ENCODE measurements at regions not wholly inside any gene's neighbourhood (a gene's known extent, or its start where the extent isn't known, plus 50 kb on each side); places are given as distances from the start of the nearest gene placed in this dataset.

DNA sequence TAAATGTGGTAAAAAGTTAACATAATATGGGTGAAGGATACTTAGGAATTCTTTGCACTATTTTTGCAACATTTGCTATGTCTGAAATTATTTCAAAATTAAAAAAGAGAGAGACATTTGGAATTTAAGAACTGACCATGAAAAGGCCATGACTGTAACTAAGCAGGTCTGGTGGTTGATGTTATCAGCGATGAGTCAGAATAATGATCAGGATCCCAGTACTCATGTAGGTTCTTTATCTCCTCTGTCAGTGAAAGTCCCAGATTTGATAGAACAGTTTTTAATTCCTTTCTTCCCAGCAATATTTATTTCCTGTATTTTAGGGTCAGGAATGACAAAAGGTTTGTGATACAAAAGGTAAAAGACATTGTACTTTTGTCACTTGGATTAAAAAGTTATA lies 242.4 kb upstream of the ZNF521 start:
- no peak overlapping the region for H3K4me2 ChIP-seq (ENCODE audit: low read length)
- no peaks in the 10 kb centered on the region for H3K27me3 ChIP-seq (ENCODE audit: control insufficient read depth, insufficient read depth, low read length)
- H3K4me1 ChIP-seq (ENCODE audit: control insufficient read depth, insufficient read depth, low read length), result no peaks in the 10 kb centered on the region
- no peaks in the 10 kb centered on the region for H3K36me3 ChIP-seq (ENCODE audit: insufficient read depth, low read length)
- no peaks in the 10 kb centered on the region for H3K9me3 ChIP-seq (replicated peaks; ENCODE audit: low read length)
- H3K9ac ChIP-seq (ENCODE audit: low read depth, low read length), result no peak overlapping the region
- H3K4me3 ChIP-seq (ENCODE audit: low read length), result no peak overlapping the region

DNA sequence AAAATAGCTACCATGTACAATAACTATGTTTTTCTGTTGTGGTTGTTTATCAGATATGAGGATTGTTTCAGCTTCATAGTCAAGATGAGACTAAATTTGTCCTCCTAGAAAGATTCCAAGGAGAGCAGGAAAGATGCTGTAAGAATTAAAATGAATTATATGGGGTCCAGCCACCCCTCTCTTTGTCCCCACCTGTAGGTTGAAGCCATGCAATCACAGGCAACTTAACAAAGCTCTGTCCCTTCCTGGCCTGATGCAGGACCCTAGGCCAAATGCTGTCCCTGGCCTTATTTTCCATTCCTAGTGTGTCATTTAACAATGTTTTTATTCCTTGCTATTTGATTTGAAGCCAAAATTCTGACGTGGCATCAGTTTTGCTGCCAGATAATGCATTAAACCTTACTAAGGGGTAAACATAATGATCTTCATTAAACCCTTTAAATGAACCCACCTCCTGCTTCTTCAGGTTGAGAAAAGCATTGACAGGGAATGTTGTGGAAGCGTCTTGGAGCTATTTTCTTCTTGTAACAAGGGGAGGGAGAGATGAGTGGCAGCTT lies 240.9 kb upstream of the ZNF521 start:
- Histone ChIP-seq H3K9me3 (replicated peaks; ENCODE audit: low read length) (no peaks in the 10 kb centered on the region), H3K27me3 (ENCODE audit: control insufficient read depth, insufficient read depth, low read length) (no peaks in the 10 kb centered on the region), H3K4me3 (ENCODE audit: low read length) (no peak overlapping the region), H3K4me1 (ENCODE audit: control insufficient read depth, insufficient read depth, low read length) (no peaks in the 10 kb centered on the region), H3K36me3 (ENCODE audit: insufficient read depth, low read length) (no peaks in the 10 kb centered on the region), H3K4me2 (ENCODE audit: low read length) (no peak overlapping the region), H3K9ac (ENCODE audit: low read depth, low read length) (no peak overlapping the region)

DNA sequence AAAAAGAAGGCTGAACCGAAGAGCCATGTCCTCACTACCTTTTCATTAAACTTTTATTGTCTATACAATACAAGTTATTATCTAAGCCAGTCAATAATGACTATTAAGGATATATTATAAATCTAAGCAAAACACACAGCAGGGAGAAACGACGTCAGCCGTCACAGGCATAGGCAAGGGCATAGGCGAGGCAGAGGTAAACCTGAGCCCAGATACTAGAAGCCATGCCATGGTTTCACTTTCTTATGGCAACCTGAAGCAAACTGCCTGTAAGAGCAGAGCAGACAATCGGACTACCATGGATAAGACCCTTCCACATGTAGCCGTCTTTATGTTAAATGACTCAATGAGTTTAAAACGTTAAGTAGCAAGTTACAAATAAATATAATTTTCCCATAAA lies 238.5 kb upstream of the ZNF521 start:
- Histone ChIP-seq H3K9me3 (replicated peaks; ENCODE audit: low read length) (no peaks in the 10 kb centered on the region), H3K4me2 (ENCODE audit: low read length) (no peak overlapping the region), H3K9ac (ENCODE audit: low read depth, low read length) (no peak overlapping the region), H3K4me1 (ENCODE audit: control insufficient read depth, insufficient read depth, low read length) (no peaks in the 10 kb centered on the region), H3K36me3 (ENCODE audit: insufficient read depth, low read length) (no peaks in the 10 kb centered on the region), H3K27me3 (ENCODE audit: control insufficient read depth, insufficient read depth, low read length) (no peaks in the 10 kb centered on the region), H3K4me3 (ENCODE audit: low read length) (no peak overlapping the region)

DNA sequence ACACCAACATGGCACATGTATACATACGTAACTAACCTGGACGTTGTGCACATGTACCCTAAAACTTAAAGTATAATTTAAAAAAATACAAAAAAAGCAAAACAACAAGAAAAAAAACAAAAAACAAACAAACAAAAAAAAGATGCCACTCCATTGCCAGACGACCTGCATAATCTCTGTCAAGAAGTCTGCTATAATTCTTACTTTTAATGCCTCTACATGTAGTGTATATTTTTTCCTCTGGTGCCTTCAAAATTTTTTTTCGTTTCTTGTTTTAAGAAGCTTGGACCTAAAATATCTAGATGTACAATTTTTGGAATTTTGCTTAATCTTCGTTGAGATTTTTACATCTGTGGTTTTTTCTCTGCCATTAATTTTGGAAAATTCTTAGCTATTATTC lies 235.6 kb upstream of the ZNF521 start:
- Histone ChIP-seq H3K4me2 (ENCODE audit: low read length) (no peak overlapping the region), H3K27me3 (ENCODE audit: control insufficient read depth, insufficient read depth, low read length) (no peaks in the 10 kb centered on the region), H3K36me3 (ENCODE audit: insufficient read depth, low read length) (no peaks in the 10 kb centered on the region), H3K4me1 (ENCODE audit: control insufficient read depth, insufficient read depth, low read length) (no peaks in the 10 kb centered on the region), H3K9ac (ENCODE audit: low read depth, low read length) (no peak overlapping the region), H3K9me3 (replicated peaks; ENCODE audit: low read length) (no peaks in the 10 kb centered on the region), H3K4me3 (ENCODE audit: low read length) (no peak overlapping the region)

DNA sequence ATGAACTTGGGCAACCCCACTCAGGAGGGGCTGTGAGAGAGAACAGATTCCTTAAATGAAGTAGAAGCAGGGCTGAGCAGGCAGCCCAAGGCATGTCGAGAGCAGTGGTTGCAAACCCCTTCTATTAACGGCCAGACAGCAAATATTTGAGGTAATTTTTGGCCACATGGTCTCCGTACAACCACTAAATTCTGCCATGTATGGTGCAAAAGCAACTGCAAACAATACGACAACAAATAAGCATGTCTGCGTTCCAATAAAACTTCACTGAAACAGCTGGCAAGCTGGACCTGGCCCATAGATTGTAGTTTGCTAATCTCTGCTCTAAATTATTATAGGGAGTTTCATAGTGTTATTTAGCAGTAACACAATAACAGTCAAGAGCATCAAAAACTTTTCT lies 217.0 kb upstream of the ZNF521 start:
- H3K9ac ChIP-seq (ENCODE audit: low read depth, low read length), result no peak overlapping the region
- no peak overlapping the region for H3K4me2 ChIP-seq (ENCODE audit: low read length)
- no peaks in the 10 kb centered on the region for H3K27me3 ChIP-seq (ENCODE audit: control insufficient read depth, insufficient read depth, low read length)
- no peaks in the 10 kb centered on the region for H3K4me1 ChIP-seq (ENCODE audit: control insufficient read depth, insufficient read depth, low read length)
- no peaks in the 10 kb centered on the region for H3K36me3 ChIP-seq (ENCODE audit: insufficient read depth, low read length)
- no peaks in the 10 kb centered on the region for H3K9me3 ChIP-seq (replicated peaks; ENCODE audit: low read length)
- H3K4me3 ChIP-seq (ENCODE audit: low read length), result no peak overlapping the region

DNA sequence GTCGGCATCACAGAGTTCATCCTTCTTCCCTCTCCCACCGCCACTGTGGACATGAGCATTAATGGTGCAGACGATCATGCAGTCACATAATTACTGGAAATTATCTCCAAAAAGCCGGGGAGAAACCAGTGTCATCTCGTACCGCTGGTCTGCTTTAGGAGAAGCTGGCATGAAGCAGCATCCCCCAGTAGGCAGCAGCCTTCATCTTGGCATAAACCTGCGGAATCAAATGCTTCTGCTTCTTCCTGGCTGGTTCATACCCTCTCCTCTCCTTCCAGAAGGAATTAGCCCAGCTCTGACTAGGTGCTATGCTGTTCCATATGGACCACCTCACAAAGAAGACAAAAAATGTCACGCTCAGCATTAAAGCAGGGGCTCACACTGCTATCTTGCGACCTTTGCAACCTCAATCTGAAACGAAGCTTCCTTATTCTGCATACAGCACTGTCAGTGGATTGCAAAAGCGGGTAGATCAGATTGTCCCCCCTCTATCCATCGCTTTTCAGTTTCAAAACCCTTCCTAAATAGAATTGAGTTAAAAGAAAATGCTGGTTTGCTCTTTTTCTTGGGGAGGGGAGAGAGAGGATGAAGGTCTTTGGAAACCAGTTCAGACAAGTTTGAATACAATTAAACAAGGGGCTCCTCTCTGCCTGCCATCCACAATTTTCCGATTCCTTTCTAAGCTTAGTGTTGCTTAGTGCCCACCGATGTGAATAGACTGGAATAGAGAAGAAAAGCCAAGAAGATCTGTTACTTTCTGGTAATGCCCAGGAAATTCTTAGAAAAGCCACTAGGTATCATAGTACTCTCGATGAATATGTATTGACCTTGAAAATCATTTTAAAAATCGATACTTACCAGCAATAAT lies 212.1 kb upstream of the ZNF521 start:
- no peaks in the 10 kb centered on the region for H3K27me3 ChIP-seq (ENCODE audit: control insufficient read depth, insufficient read depth, low read length)
- H3K4me3 ChIP-seq (ENCODE audit: low read length), result no peak overlapping the region
- H3K4me1 ChIP-seq (ENCODE audit: control insufficient read depth, insufficient read depth, low read length), result no peaks in the 10 kb centered on the region
- no peaks in the 10 kb centered on the region for H3K9me3 ChIP-seq (replicated peaks; ENCODE audit: low read length)
- H3K4me2 ChIP-seq (ENCODE audit: low read length), result no peak overlapping the region
- H3K36me3 ChIP-seq (ENCODE audit: insufficient read depth, low read length), result no peaks in the 10 kb centered on the region
- H3K9ac ChIP-seq (ENCODE audit: low read depth, low read length), result no peak overlapping the region

DNA sequence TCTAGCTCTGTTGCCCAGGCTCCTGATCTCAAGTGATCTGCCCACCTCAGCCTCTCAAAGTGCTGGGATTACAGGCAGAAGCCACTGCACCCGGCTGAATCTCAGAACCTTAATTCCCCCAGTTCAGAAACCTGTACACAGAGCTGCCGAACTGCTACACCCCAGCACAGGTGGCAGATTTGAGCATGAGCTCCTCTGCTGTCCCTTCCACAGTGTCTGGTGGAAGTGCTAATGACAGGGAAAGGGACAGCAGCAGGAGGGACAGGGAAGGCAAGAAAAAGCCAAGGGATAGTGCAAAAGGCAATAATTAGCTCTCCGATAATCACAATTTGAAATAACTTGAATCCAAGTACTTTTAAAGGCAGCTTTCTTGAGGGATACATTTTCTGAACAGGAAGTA lies 211.4 kb upstream of the ZNF521 start:
- H3K4me3 ChIP-seq (ENCODE audit: low read length), result no peak overlapping the region
- no peak overlapping the region for H3K9ac ChIP-seq (ENCODE audit: low read depth, low read length)
- no peaks in the 10 kb centered on the region for H3K4me1 ChIP-seq (ENCODE audit: control insufficient read depth, insufficient read depth, low read length)
- no peak overlapping the region for H3K4me2 ChIP-seq (ENCODE audit: low read length)
- H3K27me3 ChIP-seq (ENCODE audit: control insufficient read depth, insufficient read depth, low read length), result no peaks in the 10 kb centered on the region
- no peaks in the 10 kb centered on the region for H3K36me3 ChIP-seq (ENCODE audit: insufficient read depth, low read length)
- H3K9me3 ChIP-seq (replicated peaks; ENCODE audit: low read length), result no peaks in the 10 kb centered on the region

DNA sequence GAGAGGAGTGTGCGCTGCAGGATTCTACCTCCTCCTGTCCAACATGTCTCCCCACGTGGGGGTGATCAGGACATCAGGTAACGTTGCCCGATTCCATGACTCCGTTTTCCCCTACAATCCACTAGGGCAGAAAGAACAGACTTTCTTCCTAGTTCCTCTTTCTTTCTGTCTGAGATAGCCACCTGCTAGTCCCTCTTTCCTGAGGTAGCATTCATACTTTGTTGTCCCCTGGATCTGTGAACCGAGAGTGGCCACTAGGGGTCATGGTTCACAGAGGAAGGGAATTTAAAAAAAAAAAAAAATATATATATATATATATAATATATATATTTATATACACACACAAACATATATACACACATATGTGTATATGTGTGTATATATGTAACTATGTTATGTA lies 210.0 kb upstream of the ZNF521 start:
- Histone ChIP-seq H3K9me3 (replicated peaks; ENCODE audit: low read length) (no peaks in the 10 kb centered on the region), H3K27me3 (ENCODE audit: control insufficient read depth, insufficient read depth, low read length) (no peaks in the 10 kb centered on the region), H3K36me3 (ENCODE audit: insufficient read depth, low read length) (no peaks in the 10 kb centered on the region), H3K9ac (ENCODE audit: low read depth, low read length) (no peak overlapping the region), H3K4me2 (ENCODE audit: low read length) (no peak overlapping the region), H3K4me1 (ENCODE audit: control insufficient read depth, insufficient read depth, low read length) (no peaks in the 10 kb centered on the region), H3K4me3 (ENCODE audit: low read length) (no peak overlapping the region)

DNA sequence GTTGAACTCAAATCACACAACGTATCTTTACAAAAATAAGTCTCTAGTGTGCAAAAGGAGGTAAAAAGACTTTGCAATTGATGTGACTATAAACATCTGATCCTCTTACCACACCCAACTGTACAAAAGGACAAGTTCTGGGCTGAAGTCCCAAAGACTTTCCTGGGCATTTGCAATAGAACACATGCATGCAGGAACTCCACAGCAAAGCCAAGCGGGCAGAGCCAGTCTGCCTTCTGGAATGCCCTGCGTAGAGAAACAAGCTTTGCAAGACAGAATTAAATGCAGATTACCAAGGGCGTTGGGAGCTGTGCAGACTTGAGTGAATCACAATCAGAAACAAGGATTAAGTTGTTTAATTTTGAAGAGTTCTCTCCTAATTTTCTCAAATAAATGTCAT lies 208.4 kb upstream of the ZNF521 start:
- Histone ChIP-seq H3K4me2 (ENCODE audit: low read length) (no peak overlapping the region), H3K4me1 (ENCODE audit: control insufficient read depth, insufficient read depth, low read length) (no peaks in the 10 kb centered on the region), H3K4me3 (ENCODE audit: low read length) (no peak overlapping the region), H3K9ac (ENCODE audit: low read depth, low read length) (no peak overlapping the region), H3K36me3 (ENCODE audit: insufficient read depth, low read length) (no peaks in the 10 kb centered on the region), H3K9me3 (replicated peaks; ENCODE audit: low read length) (no peaks in the 10 kb centered on the region), H3K27me3 (ENCODE audit: control insufficient read depth, insufficient read depth, low read length) (no peaks in the 10 kb centered on the region)

DNA sequence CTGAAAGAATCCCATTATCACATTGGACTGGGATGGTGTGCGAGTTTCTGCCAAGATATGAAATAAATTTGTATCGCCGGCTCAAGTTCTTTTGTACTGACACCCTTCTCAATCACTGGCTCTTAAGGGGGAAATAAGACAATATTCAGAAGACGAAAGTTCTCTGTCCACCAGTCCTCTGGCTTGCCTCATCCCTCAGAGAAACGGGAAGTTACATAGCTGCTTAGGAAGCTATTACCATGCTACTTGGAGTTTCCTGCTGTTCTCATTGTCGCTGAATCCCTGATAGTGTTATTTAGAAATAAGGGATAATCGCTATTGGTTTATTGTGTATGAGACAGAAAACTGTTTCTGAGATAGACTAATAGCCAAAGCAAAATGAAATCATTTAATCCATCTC lies 205.0 kb upstream of the ZNF521 start:
- no peaks in the 10 kb centered on the region for H3K36me3 ChIP-seq (ENCODE audit: insufficient read depth, low read length)
- no peak overlapping the region for H3K4me3 ChIP-seq (ENCODE audit: low read length)
- H3K9me3 ChIP-seq (replicated peaks; ENCODE audit: low read length), result no peaks in the 10 kb centered on the region
- no peak overlapping the region for H3K9ac ChIP-seq (ENCODE audit: low read depth, low read length)
- no peaks in the 10 kb centered on the region for H3K4me1 ChIP-seq (ENCODE audit: control insufficient read depth, insufficient read depth, low read length)
- H3K27me3 ChIP-seq (ENCODE audit: control insufficient read depth, insufficient read depth, low read length), result no peaks in the 10 kb centered on the region
- H3K4me2 ChIP-seq (ENCODE audit: low read length), result no peak overlapping the region

DNA sequence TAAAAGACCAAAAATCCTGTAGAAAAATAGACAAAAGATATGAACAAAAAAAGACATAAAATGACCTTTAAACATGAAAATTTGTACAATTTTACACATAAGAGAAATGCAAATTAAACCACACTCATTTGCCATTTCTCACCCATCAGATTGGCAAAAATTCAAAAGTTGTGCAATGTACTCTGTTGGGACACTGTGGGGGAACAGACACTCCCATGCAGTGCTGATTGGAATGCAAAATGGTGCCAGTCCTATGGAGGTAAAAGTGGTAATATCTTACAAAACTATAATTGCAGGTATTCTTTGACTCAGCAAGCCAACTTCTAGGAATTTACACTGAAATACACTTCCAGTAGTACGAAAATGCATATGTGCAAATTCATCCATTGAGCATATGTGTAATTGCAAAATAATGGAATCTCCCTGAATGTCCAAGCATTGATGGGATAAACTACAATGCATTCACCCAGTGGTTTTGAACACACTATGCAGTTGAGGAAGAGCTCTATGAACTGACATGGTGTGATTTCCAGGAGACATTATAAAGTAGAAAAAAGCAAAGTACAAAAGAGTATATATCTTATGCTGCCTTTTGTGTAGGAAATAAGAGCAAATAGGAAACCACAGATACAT lies 201.8 kb upstream of the ZNF521 start:
- Histone ChIP-seq H3K4me3 (ENCODE audit: low read length) (no peak overlapping the region), H3K27me3 (ENCODE audit: control insufficient read depth, insufficient read depth, low read length) (no peaks in the 10 kb centered on the region), H3K4me2 (ENCODE audit: low read length) (no peak overlapping the region)

More for the DNA sequence above, 201.8 kb upstream of the ZNF521 start:
- no peak overlapping the region for H3K9ac ChIP-seq (ENCODE audit: low read depth, low read length)
- H3K36me3 ChIP-seq (ENCODE audit: insufficient read depth, low read length), result no peaks in the 10 kb centered on the region
- no peaks in the 10 kb centered on the region for H3K9me3 ChIP-seq (replicated peaks; ENCODE audit: low read length)
- no peaks in the 10 kb centered on the region for H3K4me1 ChIP-seq (ENCODE audit: control insufficient read depth, insufficient read depth, low read length)

Data from skeletal muscle satellite cell (primary cell).